Liver (tissue), 8 donors: ENCODE measurements at regions not wholly inside any gene's neighbourhood (a gene's known extent, or its start where the extent isn't known, plus 50 kb on each side); places are given as distances from the start of the nearest gene placed in this dataset.

Experiments used
- DNase-seq: peaks from one replicate; pipeline ENCODE4 v3.0.0-alpha.2; 2017; ENCODE audit warnings: low spot score
- H3K27ac ChIP-seq, 2 donors: one replicate each; pipeline ENCODE4 v1.7.0; 2013; ENCODE audit warnings: inconsistent platforms in 2 of 2, low read length in 2 of 2, control low read depth in 1 of 2, low read depth in 1 of 2, mild to moderate bottlenecking in 1 of 2
- H3K27me3 ChIP-seq, 4 donors: one replicate each; pipeline versions ENCODE4 v1.6.1 to v1.7.0; 2013; ENCODE audit warnings: low read length in 3 of 4, inconsistent platforms in 1 of 4, mild to moderate bottlenecking in 1 of 4, moderate library complexity in 1 of 4; ENCODE audit not compliant: control insufficient read depth in 4 of 4, insufficient read depth in 4 of 4
- H3K36me3 ChIP-seq, 4 donors: one replicate each; pipeline versions ENCODE4 v1.6.1 to v1.7.0; 2013; ENCODE audit warnings: low read length in 3 of 4, mild to moderate bottlenecking in 3 of 4, low read depth in 1 of 4, moderate library complexity in 1 of 4; ENCODE audit not compliant: control insufficient read depth in 4 of 4, insufficient read depth in 3 of 4
- H3K4me1 ChIP-seq, 4 donors: one replicate each; pipeline versions ENCODE4 v1.6.1 to v1.7.0; 2013; ENCODE audit warnings: low read length in 3 of 4, mild to moderate bottlenecking in 3 of 4, moderate library complexity in 1 of 4; ENCODE audit not compliant: control insufficient read depth in 4 of 4, insufficient read depth in 4 of 4
- H3K4me3 ChIP-seq, 3 donors: one replicate each; pipeline versions ENCODE4 v1.6.1 to v1.7.0; 2013; ENCODE audit warnings: low read length in 3 of 3, control low read depth in 1 of 3, low read depth in 1 of 3, mild to moderate bottlenecking in 1 of 3
- H3K9ac ChIP-seq, 2 donors: one replicate each; pipeline ENCODE4 v1.7.0; 2013; ENCODE audit warnings: low read length in 2 of 2, mild to moderate bottlenecking in 2 of 2, moderate library complexity in 2 of 2, control low read depth in 1 of 2, low read depth in 1 of 2
- H3K9me3 ChIP-seq, 4 donors: one replicate each; pipeline versions ENCODE4 v1.6.1 to v1.7.0; 2013; ENCODE audit warnings: low read length in 3 of 4; ENCODE audit not compliant: control insufficient read depth in 4 of 4
- ATF3 ChIP-seq: IDR thresholded peaks from 2 replicates; pipeline ENCODE4 v1.6.1; 2016; ENCODE audit warnings: antibody characterized with exemption
- CTCF ChIP-seq: fragments of 150-350 bp; IDR thresholded peaks from 2 replicates; pipeline ENCODE4 v1.5.1; 2017; ENCODE audit warnings: improper control_type of control experiment, low read depth, low read length; ENCODE audit not compliant: missing input control
- EGR1 ChIP-seq, 2 donors: IDR thresholded peaks; 2 replicates each; pipeline ENCODE4 v1.6.1; 2016 to 2018; ENCODE audit warnings: antibody characterized with exemption in 2 of 2, low read depth in 2 of 2
- FOXA1 ChIP-seq: IDR thresholded peaks from 2 replicates; pipeline ENCODE4 v1.6.1; 2016; ENCODE audit warnings: antibody characterized with exemption
- FOXA2 ChIP-seq: IDR thresholded peaks from 2 replicates; pipeline ENCODE4 v1.6.1; 2016; ENCODE audit warnings: antibody characterized with exemption
- GABPA ChIP-seq, 2 donors: IDR thresholded peaks in 1 of 2; conservative IDR thresholded peaks in 1 of 2; 2 replicates each; pipeline ENCODE4 v1.6.1; 2016; ENCODE audit warnings: antibody characterized with exemption in 2 of 2, mild to moderate bottlenecking in 1 of 2, moderate library complexity in 1 of 2
- HNF4A ChIP-seq, 2 donors: conservative IDR thresholded peaks; 2 replicates each; pipeline ENCODE4 v1.6.1; 2016; ENCODE audit warnings: antibody characterized with exemption in 2 of 2, mild to moderate bottlenecking in 2 of 2
- HNF4G ChIP-seq: IDR thresholded peaks from 2 replicates; pipeline ENCODE4 v1.6.1; 2016; ENCODE audit warnings: antibody characterized with exemption
- JUND ChIP-seq, 2 donors: IDR thresholded peaks; 2 replicates each; pipeline ENCODE4 v1.6.1; 2016; ENCODE audit warnings: antibody characterized with exemption in 2 of 2
- MAX ChIP-seq: IDR thresholded peaks from 2 replicates; pipeline ENCODE4 v1.6.1; 2016; ENCODE audit warnings: antibody characterized with exemption
- NR2F2 ChIP-seq: IDR thresholded peaks from 2 replicates; pipeline ENCODE4 v1.6.1; 2016; ENCODE audit warnings: antibody characterized with exemption
- RAD21 ChIP-seq, 2 donors: IDR thresholded peaks; 2 replicates each; pipeline ENCODE4 v1.6.1; 2016; ENCODE audit warnings: antibody characterized with exemption in 2 of 2, mild to moderate bottlenecking in 2 of 2
- REST ChIP-seq: IDR thresholded peaks from 2 replicates; pipeline ENCODE4 v1.6.1; 2016; ENCODE audit warnings: antibody characterized with exemption, mild to moderate bottlenecking
- RXRA ChIP-seq, 2 donors: IDR thresholded peaks; 2 replicates each; pipeline ENCODE4 v1.6.1; 2017 to 2018; ENCODE audit warnings: antibody characterized with exemption in 2 of 2, mild to moderate bottlenecking in 1 of 2
- SP1 ChIP-seq: IDR thresholded peaks from 2 replicates; pipeline ENCODE4 v1.6.1; 2018; ENCODE audit warnings: antibody characterized with exemption, mild to moderate bottlenecking
- TAF1 ChIP-seq: conservative IDR thresholded peaks from 2 replicates; pipeline ENCODE4 v1.6.1; 2016; ENCODE audit warnings: antibody characterized with exemption, mild to moderate bottlenecking
- YY1 ChIP-seq: IDR thresholded peaks from 2 replicates; pipeline ENCODE4 v1.6.1; 2016; ENCODE audit warnings: antibody characterized with exemption, mild to moderate bottlenecking
- ZBTB33 ChIP-seq: IDR thresholded peaks from 2 replicates; pipeline ENCODE4 v1.6.1; 2016; ENCODE audit warnings: antibody characterized with exemption
- WGBS: extraction: QIAGEN DNeasy Blood & Tissue Kit; methylation state at CpG from one replicate; pipeline ENCODE4 v1.1.7; 2013; 5-methylcytosine and 5-hydroxymethylcytosine counted together
- donor health status: healthy.
- donor health status: healthy.
- donor health status: healthy.
- donor health status: healthy.
- donor health status: healthy.

GRCh38 chr16:52114379-52114778 is 432.6 kb downstream of the TOX3 start:
- no peak for DNase-seq
- H3K4me3 ChIP-seq = no peak overlapping the region
- H3K9ac ChIP-seq = no peak overlapping the region
- no peak overlapping the region for H3K27ac ChIP-seq
- H3K9me3 ChIP-seq = peaks cover 0 to 7% (median under 1%) of the 10 kb centered on the region in 4 donors
- TF ChIP-seq HNF4A (conservative IDR thresholded peaks at IDR 0.05) (no peak), CTCF (no peak), TAF1 (no peak), ATF3 (no peak), FOXA1 (no peak), GABPA (IDR thresholded peaks at IDR 0.05 in 1 of 2, conservative IDR thresholded peaks at IDR 0.05 in 1 of 2) (no peak), YY1 (no peak), ZBTB33 (no peak), MAX (no peak), SP1 (no peak), RAD21 (IDR thresholded peaks at IDR 0.05) (no peak), FOXA2 (no peak), RXRA (IDR thresholded peaks at IDR 0.05) (no peak), HNF4G (no peak), JUND (IDR thresholded peaks at IDR 0.05) (no peak), EGR1 (IDR thresholded peaks at IDR 0.05; ENCODE audit: low read depth in 2 of 2) (no peak), REST (no peak), NR2F2 (no peak)
- 76% methylated on average over 4 of the region's 4 CpGs for WGBS
- no peaks in the 10 kb centered on the region for H3K36me3 ChIP-seq
- no peaks in the 10 kb centered on the region for H3K4me1 ChIP-seq
- no peaks in the 10 kb centered on the region for H3K27me3 ChIP-seq
